KG1 (cell line): ENCODE measurements at regions not wholly inside any gene's neighbourhood (a gene's known extent, or its start where the extent isn't known, plus 50 kb on each side); places are given as distances from the start of the nearest gene placed in this dataset.

ENCODE experiments used
- DNase-seq: peaks from one replicate; lab custom pipeline; 2025; lab: John Stamatoyannopoulos, UW

DNA sequence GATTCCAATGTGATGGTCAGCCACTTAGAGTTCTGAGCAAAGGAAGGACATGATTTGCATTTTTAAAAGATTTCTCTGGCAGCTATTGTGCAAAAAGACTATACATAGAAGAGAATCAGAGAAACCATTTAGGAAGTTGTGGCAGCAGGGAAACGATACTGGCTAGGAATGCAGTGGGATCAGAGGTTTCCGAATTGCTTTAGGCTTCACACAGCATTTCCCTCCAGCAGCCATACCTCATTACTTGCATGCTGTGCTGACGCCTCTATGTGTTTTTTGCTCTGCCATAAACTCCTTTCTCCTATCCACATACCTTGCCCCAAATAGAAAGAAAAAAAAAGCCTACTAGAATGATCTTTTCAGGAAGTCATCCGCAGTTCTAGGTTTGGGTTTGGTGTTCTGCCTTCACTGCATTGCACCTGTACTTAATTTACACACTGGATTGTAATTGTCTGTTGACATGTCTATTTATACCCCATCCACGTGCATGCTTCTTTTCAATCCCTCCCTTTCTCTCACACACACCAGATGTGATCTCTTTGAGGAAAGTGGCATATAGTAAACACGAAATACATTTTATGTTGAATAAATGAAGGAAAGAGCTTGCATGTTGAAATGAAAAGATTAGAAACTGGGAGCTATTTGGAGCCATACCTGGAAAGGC is 860.3 kb upstream of the SEMA6D start:
- DNase-seq = no peak

DNA sequence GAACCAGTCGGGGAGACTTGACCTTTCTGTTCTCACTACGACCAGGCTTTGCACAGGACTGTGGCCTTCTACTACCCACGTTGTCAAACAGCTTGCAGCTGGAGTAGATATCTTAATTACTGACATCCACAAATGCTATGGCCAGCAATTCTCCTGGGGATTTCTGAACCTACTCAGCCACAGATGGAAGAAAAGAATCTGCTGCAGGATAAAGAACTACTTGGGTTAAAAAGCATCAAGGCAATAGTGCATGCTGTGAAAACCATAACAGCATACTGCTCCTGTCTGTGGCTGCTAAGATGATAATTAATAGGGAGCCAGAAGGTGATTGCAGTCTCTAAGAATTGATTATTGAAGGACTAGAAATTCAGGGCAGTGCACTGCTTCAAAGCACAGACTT is 859.2 kb upstream of the SEMA6D start:
- no peak for DNase-seq

GRCh38 chr15:46861796-46862195 is 855.5 kb upstream of the SEMA6D start:
- no peak for DNase-seq

DNA sequence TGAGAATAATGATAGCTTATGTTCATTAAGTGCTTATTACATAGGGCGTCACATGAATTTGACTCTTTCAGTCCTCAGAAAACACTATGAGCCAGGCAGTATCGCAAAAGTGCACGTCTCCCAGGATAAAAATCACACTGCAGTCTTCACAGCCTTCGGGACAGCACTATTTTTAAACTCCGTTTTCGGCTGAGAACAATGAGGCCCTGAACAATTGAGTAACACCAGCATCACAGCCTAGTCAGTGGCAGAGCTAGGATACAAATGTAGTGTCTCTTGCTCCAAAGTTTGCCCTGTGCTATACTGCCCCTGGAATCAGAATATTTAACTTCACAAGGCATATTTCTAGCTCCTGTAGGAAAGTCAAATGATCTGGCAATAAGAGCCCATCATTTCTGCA is 852.1 kb upstream of the SEMA6D start:
- no peak for DNase-seq

- no peak for DNase-seq
Observed at GRCh38 chr15:46872286-46872980, 844.9 kb upstream of the SEMA6D start.

- no peak for DNase-seq
Observed at GRCh38 chr15:46872981-46873330, 844.3 kb upstream of the SEMA6D start.

DNA sequence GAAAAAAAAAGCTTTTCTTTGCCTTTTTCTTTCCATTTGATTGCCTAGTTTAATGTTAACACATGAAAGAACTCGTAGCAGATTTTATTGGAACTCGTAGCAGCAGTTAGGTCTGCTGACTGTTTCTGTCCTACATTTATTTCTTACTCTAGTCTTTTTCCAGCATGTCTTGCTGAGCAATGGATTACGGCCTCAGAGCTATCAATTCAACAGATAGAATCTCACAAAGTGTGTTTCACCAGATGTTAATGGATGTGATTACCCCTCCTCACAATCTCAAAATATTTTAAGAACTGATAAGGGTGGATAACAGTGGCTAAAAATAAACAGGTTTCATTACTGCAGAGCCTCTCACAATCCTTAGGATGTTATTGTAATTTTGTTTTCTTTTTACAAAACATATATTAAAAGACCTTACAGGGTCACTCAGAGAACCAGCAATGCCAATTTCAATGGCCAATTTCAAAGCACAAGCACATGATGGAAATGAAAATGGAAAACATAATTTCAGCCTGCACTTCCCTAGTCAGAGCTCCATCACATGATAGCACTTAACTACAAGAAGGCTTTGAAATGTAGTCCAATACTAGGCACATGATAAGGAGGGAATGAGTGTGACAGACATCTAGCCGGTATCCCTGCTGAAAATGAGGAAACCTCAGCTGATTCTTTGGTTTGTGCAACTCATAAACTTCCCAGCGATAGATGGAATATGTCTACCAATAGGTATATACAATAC is 838.1 kb upstream of the SEMA6D start:
- DNase-seq = no peak

DNA sequence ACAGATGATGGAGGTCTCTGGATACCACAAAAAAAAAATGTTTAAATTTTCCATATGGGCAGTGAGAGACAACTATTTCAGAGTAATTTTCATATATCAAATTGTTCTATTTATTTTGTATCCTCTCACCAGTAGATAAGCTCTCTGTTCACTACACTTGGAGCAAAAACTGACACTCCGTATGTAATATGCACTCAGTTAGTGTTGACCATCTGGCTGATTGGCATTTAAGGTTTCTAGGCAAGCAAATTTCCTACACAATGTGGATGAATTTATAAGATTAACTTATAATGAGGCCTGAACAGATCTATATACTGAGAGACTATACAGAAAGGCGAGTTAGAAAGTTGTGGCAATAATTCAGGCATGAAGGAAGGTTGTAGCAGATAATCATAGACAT is 836.5 kb upstream of the SEMA6D start:
- DNase-seq = no peak

DNA sequence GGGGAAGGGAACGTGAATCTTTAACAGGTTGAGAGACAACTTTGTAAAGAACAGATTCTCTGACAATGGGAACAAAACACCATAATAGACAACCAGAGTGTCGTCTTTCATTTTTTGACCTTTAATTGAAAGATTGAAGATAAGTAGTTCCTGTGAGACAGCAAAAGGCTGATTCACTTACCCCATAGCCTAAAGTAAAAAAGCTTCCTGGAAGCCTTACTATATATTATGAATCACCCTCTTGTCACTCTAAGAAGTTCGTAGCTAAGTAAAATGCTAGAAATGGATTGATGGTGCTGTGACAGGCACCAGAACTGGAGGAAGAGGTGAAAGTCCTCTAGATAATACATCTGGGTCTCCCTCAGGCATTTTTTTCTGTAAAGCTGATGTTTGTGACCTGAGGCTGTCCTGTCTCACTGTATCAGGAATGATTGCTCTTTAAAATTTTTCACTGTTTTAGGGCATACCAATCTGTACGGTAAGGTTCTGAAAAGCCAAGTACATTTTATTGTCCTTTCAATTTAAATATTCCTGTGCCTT is 824.6 kb upstream of the SEMA6D start:
- no peak for DNase-seq

DNA sequence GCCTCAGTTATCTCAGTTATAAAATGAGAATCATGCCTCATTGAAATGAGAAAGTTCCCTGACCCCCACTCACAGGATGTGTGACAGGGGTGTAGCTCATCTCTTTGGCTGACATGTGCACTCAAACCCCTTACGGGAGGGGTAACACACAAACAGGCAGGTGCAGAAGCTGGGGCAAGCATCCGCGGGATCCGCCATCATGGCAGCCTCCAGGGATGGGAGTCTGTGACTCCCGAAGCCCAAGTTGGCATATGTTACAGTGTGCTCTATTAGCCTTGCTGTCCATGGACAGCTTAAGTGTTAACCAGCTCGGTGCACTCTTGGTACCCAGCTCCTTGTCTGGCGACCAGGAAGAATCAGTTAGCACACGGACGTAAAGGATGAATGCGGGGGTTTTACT is 822.7 kb upstream of the SEMA6D start:
- no peak for DNase-seq

- DNase-seq = no peak
Observed at GRCh38 chr15:46897266-46897665, 820.0 kb upstream of the SEMA6D start.

DNA sequence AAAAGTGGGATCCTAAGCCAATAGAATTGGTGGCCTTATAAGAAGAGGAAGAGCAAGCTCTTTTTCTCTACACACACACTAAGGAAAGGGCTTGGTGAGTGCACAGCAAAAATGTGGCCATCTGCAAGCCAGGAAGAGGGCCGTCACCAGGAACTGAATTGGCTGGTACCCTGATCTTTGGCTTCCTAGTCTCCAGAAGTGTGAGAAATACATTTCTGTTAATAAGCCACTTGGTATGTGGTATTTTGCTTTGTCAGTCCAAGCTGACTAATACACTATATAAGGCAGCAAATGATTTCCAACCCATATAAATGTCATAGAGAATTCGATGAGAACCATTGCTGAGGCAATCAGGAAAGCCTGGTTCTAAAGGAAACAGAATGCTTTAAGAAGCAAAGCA is 816.3 kb upstream of the SEMA6D start:
- no peak for DNase-seq

DNA sequence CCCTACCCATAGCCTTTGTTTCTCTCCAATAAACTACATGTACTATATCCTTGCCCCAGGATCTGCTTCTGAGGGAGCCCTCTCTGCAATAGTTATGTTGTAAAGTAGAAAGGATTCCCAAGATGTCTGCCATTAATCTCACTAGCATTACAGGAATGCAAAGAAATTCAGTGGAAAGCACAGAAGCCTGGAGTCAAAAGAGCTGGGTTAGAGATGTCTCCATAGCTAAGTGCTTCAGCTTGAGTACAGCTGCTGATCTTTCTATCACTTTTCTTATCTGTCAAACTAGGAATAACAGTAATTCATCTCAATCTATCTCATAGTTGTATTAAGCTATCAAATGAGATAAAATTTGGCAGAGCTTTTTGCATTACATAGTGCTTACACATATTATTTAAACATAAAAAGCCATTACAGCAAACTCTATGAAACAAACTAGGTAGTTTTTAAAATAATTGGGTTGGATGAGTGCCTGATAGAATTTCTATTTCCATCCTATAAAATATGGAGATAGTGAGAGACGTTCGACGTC is 799.5 kb upstream of the SEMA6D start:
- DNase-seq = no peak

- DNase-seq = no peak
Observed at GRCh38 chr15:46918462-46919140, 798.7 kb upstream of the SEMA6D start.

- no peak for DNase-seq
Observed at GRCh38 chr15:46921891-46922290, 795.4 kb upstream of the SEMA6D start.

GRCh38 chr15:46930426-46930825 is 786.9 kb upstream of the SEMA6D start:
- no peak for DNase-seq

DNA sequence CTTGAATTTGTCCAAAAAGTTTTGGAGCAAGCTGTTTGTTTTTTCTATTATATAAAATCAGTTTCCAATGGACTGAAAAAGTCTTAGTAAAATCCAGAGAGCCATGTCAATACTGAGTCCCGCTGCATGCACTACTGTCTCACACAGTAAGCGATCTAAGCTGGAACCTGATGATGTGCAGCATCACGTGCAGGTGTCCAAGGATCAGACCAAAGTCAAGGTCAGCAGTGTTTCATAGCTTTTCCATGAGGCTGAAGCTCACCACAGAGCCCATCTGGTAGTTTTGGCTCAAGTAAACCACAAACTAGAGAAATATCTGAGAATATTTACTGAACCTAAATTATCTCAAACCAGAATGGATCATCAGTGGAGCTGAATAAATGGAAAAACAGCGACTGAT is 784.0 kb upstream of the SEMA6D start:
- no peak for DNase-seq

GRCh38 chr15:46934851-46935250 is 782.5 kb upstream of the SEMA6D start:
- no peak for DNase-seq

DNA sequence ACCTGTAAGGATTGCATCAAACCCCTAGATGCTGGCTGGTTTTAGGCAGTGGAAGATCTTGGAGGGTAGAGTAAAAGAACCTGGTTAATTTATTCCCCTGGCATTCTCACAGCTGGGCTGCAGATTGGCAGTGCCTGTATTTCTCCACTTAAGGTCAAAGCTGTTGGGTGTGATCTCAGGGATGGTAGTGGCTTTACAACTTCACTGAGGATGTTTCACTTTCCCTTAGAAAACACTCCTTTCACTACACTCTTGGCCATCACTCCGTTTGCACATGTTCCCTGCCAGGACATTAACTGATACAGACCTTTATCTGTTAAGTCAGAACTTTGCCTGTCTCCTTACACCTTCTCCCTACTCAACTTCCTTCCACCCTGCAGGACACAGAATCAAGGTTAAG is 779.1 kb upstream of the SEMA6D start:
- no peak for DNase-seq

GRCh38 chr15:46941241-46941640 is 776.1 kb upstream of the SEMA6D start:
- DNase-seq = no peak

DNA sequence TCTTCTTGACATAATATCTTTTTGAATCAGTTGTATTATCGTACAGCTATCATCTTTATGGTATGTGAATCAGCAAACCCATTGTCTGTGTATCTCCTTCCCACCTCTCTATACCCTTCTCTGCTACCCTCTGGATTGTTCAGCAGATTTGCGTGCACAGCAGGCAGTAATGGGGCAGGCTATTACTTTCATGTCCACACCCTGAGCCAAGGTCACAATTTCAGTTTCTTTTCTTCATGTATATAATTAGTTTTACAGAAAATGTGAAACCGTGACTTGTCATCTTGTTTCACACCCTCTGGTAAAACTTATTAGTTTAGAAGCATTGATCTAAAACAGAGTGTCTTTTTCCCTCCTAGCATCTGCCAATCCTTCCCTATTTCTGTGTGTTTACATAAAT is 770.4 kb upstream of the SEMA6D start:
- DNase-seq = no peak

DNA sequence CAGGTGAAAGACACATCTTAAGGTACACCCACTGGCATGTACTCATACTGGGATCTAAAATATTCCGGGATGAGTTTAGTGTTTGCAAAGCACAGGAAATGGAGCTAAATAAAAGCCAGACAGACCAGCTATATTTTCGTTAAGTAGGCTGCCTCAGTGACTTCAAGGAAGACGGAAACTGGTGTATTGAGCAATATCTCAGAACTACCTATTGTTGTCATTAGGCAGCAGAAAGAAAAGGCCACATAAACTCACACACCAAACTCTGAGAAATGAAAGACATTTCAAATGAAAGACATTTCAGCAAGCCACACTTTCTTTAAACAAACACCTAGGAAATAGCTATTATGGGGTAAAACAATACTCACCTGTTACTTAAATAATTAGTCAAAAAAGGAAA is 761.7 kb upstream of the SEMA6D start:
- DNase-seq = no peak
